ENCODE measurements at regions not wholly inside any gene's neighbourhood (a gene's known extent, or its start where the extent isn't known, plus 50 kb on each side); places are given as distances from the start of the nearest gene placed in this dataset.

DNA sequence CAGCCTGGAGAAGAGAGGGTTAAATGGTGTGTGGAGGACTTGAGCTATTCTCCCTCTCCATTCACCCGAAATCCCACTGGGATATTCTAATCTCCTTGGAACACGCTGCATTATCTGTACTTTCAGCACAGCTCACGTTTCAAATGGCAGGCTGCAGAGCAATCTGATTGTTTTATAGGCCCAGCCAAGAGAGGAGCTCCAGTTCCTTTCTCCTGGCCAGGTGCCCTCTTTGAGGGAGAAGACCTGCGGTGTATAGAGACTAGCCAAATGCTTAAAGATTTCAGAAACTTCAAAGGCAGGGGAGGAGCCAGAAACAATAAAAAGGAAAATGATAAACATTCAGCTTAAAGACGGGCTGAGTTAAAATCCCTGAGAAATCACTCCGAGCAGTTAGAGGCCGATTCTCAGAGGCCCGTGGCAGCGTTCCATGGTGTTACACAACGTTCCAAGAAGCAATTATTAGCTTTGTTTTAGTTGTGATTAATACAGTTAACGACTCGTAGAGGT, 564.0 kb upstream of the KLF4 start:
- H3K9ac ChIP-seq (ENCODE audit: low read length): peak overlapping the region; percentile 1
- Mint-ChIP-seq H3K4me3 (ENCODE audit: unreplicated experiment) (no peak overlapping the region), H3K4me1 (ENCODE audit: low read depth, unreplicated experiment) (peaks cover 18% of the 10 kb centered on the region), H3K27me3 (ENCODE audit: low read depth, unreplicated experiment) (peaks cover 3% of the 10 kb centered on the region), H3K36me3 (ENCODE audit: low read depth, unreplicated experiment) (no peaks in the 10 kb centered on the region), H3K9me3 (ENCODE audit: unreplicated experiment) (no peaks in the 10 kb centered on the region), H3K27ac (ENCODE audit: unreplicated experiment) (no peak overlapping the region)
- peak; percentile 86 for DNase-seq (ENCODE audit: low read depth)
- no peaks in the 10 kb centered on the region for H3K79me2 ChIP-seq (ENCODE audit: insufficient read depth, low read length)
- H3K9me3 ChIP-seq (ENCODE audit: insufficient read depth, low read depth, low read length): no peaks in the 10 kb centered on the region
- TF ChIP-seq, protein P1, sequence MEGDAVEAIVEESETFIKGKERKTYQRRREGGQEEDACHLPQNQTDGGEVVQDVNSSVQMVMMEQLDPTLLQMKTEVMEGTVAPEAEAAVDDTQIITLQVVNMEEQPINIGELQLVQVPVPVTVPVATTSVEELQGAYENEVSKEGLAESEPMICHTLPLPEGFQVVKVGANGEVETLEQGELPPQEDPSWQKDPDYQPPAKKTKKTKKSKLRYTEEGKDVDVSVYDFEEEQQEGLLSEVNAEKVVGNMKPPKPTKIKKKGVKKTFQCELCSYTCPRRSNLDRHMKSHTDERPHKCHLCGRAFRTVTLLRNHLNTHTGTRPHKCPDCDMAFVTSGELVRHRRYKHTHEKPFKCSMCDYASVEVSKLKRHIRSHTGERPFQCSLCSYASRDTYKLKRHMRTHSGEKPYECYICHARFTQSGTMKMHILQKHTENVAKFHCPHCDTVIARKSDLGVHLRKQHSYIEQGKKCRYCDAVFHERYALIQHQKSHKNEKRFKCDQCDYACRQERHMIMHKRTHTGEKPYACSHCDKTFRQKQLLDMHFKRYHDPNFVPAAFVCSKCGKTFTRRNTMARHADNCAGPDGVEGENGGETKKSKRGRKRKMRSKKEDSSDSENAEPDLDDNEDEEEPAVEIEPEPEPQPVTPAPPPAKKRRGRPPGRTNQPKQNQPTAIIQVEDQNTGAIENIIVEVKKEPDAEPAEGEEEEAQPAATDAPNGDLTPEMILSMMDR (IDR thresholded peaks at IDR 0.05; ENCODE audit: insufficient read depth, low read depth, low read length): no peak
- TF ChIP-seq EZH2 (IDR thresholded peaks at IDR 0.05; ENCODE audit: insufficient read depth, low read length): no peak
- no peaks in the 10 kb centered on the region for H3K36me3 ChIP-seq (ENCODE audit: insufficient read depth, low read length)
- H3K4me2 ChIP-seq (ENCODE audit: low read length): peak overlapping the region; percentile 38
- H3K27me3 ChIP-seq (ENCODE audit: insufficient read depth, low read length): no peaks in the 10 kb centered on the region
- H4K20me1 ChIP-seq (ENCODE audit: insufficient read depth, low read length): no peaks in the 10 kb centered on the region
- FAIRE-seq: no peak
- H3K27ac ChIP-seq (ENCODE audit: low read depth, low read length): no peak overlapping the region
- H3K4me1 ChIP-seq (ENCODE audit: insufficient read depth, low read length): peaks cover 42% of the 10 kb centered on the region
- H3K4me3 ChIP-seq (ENCODE audit: insufficient read depth, low read depth, low read length): no peak overlapping the region
- H2AFZ ChIP-seq (ENCODE audit: low read depth, low read length): peak overlapping the region; percentile 44

DNA sequence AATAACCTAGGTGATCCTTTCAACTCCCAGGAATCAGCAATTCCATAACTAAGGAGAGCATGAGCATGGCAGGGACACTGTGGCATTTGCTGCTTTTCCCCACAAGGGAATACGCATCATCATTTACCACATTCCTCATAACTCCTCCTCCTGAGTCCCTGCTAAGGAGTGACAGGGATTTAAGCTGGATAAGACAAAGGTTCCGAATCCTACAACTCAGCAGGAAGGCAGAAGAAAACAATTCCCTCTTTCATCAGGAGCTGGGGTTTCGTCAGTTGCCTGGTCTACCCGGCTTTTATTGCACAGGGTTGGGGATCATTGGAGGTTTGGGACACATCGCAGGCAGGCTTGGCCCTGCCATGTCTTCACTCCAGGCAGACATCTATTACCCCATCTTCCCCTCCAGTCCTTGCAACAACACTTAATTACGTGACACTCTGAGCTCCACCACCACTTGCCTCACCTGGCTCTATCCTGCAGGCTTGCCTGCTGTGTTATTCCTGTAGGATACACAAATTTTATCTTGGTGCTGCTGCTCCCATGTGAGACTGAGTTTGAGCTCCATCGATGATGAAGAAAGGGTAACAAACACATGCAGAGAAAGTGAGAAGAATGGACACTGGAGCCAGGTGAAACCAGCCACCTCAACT, 563.0 kb upstream of the KLF4 start:
- peaks cover 18% of the 10 kb centered on the region for H3K4me1 Mint-ChIP-seq (ENCODE audit: low read depth, unreplicated experiment)
- H3K4me3 ChIP-seq (ENCODE audit: insufficient read depth, low read depth, low read length): no peak overlapping the region
- peaks cover 38% of the 10 kb centered on the region for H3K4me1 ChIP-seq (ENCODE audit: insufficient read depth, low read length)
- no peak overlapping the region for H2AFZ ChIP-seq (ENCODE audit: low read depth, low read length)
- no peak for TF ChIP-seq EZH2 (IDR thresholded peaks at IDR 0.05; ENCODE audit: insufficient read depth, low read length)
- TF ChIP-seq, protein P1 (IDR thresholded peaks at IDR 0.05; ENCODE audit: insufficient read depth, low read depth, low read length): no peak
- no peak overlapping the region for H3K9ac ChIP-seq (ENCODE audit: low read length)
- H3K27me3 ChIP-seq (ENCODE audit: insufficient read depth, low read length): no peaks in the 10 kb centered on the region
- H3K36me3 Mint-ChIP-seq (ENCODE audit: low read depth, unreplicated experiment): no peaks in the 10 kb centered on the region
- H3K9me3 Mint-ChIP-seq (ENCODE audit: unreplicated experiment): no peaks in the 10 kb centered on the region
- H3K36me3 ChIP-seq (ENCODE audit: insufficient read depth, low read length): no peaks in the 10 kb centered on the region
- no peaks in the 10 kb centered on the region for H4K20me1 ChIP-seq (ENCODE audit: insufficient read depth, low read length)
- no peak overlapping the region for H3K27ac ChIP-seq (ENCODE audit: low read depth, low read length)
- no peak overlapping the region for H3K4me3 Mint-ChIP-seq (ENCODE audit: unreplicated experiment)
- H3K27me3 Mint-ChIP-seq (ENCODE audit: low read depth, unreplicated experiment): peaks cover 3% of the 10 kb centered on the region
- FAIRE-seq (no peak), DNase-seq (ENCODE audit: low read depth) (no peak)
- H3K79me2 ChIP-seq (ENCODE audit: insufficient read depth, low read length): no peaks in the 10 kb centered on the region
- H3K9me3 ChIP-seq (ENCODE audit: insufficient read depth, low read depth, low read length): no peaks in the 10 kb centered on the region
- H3K27ac Mint-ChIP-seq (ENCODE audit: unreplicated experiment): no peak overlapping the region
- H3K4me2 ChIP-seq (ENCODE audit: low read length): no peak overlapping the region

DNA sequence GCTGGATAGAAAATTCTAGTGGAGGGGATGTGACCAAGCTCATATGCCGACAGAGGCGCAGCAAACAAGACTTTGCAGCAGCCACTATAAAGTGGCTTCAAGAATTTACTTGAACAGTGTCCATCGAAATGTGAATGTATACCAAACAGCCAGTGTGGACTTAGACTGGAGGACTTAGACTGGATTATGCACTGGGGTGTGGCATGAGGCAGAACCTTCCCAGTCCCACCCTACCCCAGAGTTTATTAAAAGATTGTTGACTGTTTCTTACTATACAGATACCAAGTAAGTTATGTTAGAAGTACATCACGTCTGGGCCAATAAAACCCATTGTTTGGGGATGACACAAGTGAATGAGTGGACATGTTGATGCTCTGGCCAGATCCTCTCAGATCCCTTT, 561.3 kb upstream of the KLF4 start:
- H3K79me2 ChIP-seq (ENCODE audit: insufficient read depth, low read length): no peaks in the 10 kb centered on the region

More for the DNA sequence above, 561.3 kb upstream of the KLF4 start:
- Mint-ChIP-seq H3K4me3 (ENCODE audit: unreplicated experiment) (no peak overlapping the region), H3K4me1 (ENCODE audit: low read depth, unreplicated experiment) (peaks cover 16% of the 10 kb centered on the region), H3K9me3 (ENCODE audit: unreplicated experiment) (no peaks in the 10 kb centered on the region), H3K27ac (ENCODE audit: unreplicated experiment) (peak overlapping the region; percentile 3), H3K27me3 (ENCODE audit: low read depth, unreplicated experiment) (peaks cover 3% of the 10 kb centered on the region), H3K36me3 (ENCODE audit: low read depth, unreplicated experiment) (no peaks in the 10 kb centered on the region)
- FAIRE-seq: no peak
- no peak overlapping the region for H3K27ac ChIP-seq (ENCODE audit: low read depth, low read length)
- H3K4me3 ChIP-seq (ENCODE audit: insufficient read depth, low read depth, low read length): no peak overlapping the region
- H3K9me3 ChIP-seq (ENCODE audit: insufficient read depth, low read depth, low read length): no peaks in the 10 kb centered on the region
- H3K9ac ChIP-seq (ENCODE audit: low read length): no peak overlapping the region
- no peak for DNase-seq (ENCODE audit: low read depth)
- H4K20me1 ChIP-seq (ENCODE audit: insufficient read depth, low read length): no peaks in the 10 kb centered on the region
- TF ChIP-seq EZH2 (IDR thresholded peaks at IDR 0.05; ENCODE audit: insufficient read depth, low read length): no peak
- TF ChIP-seq, protein P1 (IDR thresholded peaks at IDR 0.05; ENCODE audit: insufficient read depth, low read depth, low read length): no peak
- H2AFZ ChIP-seq (ENCODE audit: low read depth, low read length): no peak overlapping the region
- peaks cover 24% of the 10 kb centered on the region for H3K4me1 ChIP-seq (ENCODE audit: insufficient read depth, low read length)
- H3K27me3 ChIP-seq (ENCODE audit: insufficient read depth, low read length): no peaks in the 10 kb centered on the region
- H3K36me3 ChIP-seq (ENCODE audit: insufficient read depth, low read length): no peaks in the 10 kb centered on the region
- no peak overlapping the region for H3K4me2 ChIP-seq (ENCODE audit: low read length)

All from astrocyte (in vitro differentiated cells and primary cell).